ENCODE measurements at regions not wholly inside any gene's neighbourhood (a gene's known extent, or its start where the extent isn't known, plus 50 kb on each side); places are given as distances from the start of the nearest gene placed in this dataset.

DNA sequence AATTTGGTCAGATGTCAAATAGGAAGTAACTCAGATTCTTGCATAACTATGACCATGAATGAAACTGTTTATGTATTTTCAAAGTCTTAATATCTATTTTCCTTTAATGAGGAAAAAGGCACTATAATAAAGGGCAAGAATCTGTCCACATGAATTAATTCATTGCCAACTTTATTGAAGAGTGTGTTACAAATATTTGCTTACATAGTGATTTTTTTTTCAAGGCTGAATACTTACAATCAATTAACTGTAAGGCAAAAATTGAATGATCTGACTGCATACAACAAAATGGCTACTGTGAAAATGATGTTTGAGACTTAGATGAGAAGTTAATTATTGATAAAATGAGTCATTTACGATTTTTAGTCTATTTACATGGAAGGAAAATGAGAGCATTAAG lies 475.0 kb downstream of the DNAJB9 start:
- TF ChIP-seq, protein P1, sequence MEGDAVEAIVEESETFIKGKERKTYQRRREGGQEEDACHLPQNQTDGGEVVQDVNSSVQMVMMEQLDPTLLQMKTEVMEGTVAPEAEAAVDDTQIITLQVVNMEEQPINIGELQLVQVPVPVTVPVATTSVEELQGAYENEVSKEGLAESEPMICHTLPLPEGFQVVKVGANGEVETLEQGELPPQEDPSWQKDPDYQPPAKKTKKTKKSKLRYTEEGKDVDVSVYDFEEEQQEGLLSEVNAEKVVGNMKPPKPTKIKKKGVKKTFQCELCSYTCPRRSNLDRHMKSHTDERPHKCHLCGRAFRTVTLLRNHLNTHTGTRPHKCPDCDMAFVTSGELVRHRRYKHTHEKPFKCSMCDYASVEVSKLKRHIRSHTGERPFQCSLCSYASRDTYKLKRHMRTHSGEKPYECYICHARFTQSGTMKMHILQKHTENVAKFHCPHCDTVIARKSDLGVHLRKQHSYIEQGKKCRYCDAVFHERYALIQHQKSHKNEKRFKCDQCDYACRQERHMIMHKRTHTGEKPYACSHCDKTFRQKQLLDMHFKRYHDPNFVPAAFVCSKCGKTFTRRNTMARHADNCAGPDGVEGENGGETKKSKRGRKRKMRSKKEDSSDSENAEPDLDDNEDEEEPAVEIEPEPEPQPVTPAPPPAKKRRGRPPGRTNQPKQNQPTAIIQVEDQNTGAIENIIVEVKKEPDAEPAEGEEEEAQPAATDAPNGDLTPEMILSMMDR (IDR thresholded peaks at IDR 0.05), result no peak
- H3K4me1 ChIP-seq, result no peaks in the 10 kb centered on the region
- no peaks in the 10 kb centered on the region for H3K9me3 ChIP-seq
- DNase-seq (no peak), FAIRE-seq (no peak), ATAC-seq (no peak)
- no peak overlapping the region for H3K27ac ChIP-seq
- H3K36me3 ChIP-seq, result no peaks in the 10 kb centered on the region
- H3K4me3 ChIP-seq, result no peak overlapping the region
- H3K27me3 ChIP-seq, result no peaks in the 10 kb centered on the region
- intact Hi-C loops (cut with DNase I), result no loop called here
- 24 to 34% methylated on average over 1 of the region's 1 CpG for WGBS, 2 donors

DNA sequence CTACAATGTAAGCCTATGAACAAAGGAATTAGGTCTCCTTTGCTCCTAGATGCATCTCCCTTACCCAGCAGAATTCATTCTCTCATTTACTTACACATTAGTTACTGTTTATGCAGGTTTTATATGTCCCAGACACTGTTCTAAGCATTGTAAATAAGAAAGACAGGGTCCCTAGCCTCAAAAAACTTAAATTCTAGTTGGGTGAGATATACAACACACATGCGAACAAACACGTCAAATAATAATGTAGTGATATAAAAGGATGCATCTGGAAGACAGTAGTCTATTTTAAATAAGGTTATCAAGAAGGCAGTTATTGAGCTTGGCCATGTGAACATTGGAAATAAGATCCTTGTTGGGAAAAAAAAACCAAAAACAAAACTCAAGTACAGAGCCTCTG lies 479.7 kb downstream of the DNAJB9 start:
- no peaks in the 10 kb centered on the region for H3K9me3 ChIP-seq
- H3K36me3 ChIP-seq, result no peaks in the 10 kb centered on the region
- DNase-seq (no peak), FAIRE-seq (no peak), ATAC-seq (no peak)
- no peaks in the 10 kb centered on the region for H3K4me1 ChIP-seq
- 90 to 98% methylated on average over 2 of the region's 2 CpGs for WGBS, 2 donors
- TF ChIP-seq, protein P1 (IDR thresholded peaks at IDR 0.05), result no peak
- no peaks in the 10 kb centered on the region for H3K27me3 ChIP-seq
- intact Hi-C loops (cut with DNase I), result no loop called here
- no peak overlapping the region for H3K27ac ChIP-seq
- H3K4me3 ChIP-seq, result no peak overlapping the region

DNA sequence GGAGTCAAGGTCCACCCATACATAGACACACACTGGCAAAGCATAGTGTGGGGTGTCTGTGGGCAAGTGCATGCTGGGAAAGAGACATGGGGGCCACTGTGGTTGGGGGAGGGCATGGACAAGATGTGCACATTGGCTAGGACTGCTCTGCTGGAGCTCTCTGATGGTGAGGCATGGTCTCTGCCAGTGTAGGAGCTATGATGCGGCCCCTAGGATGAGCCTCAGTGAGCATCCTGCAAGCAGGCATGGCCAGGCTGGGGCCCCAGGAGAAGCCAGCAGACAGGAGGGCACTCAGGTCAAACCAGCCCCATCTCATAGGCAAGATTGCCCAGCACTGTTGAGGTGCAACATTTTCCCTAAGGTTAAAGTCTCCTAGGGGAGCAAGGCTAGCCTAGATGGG lies 489.4 kb downstream of the DNAJB9 start:
- no peaks in the 10 kb centered on the region for H3K36me3 ChIP-seq
- WGBS, 2 donors, result 73 to 82% methylated on average over 1 of the region's 1 CpG
- TF ChIP-seq, protein P1 (IDR thresholded peaks at IDR 0.05), result no peak
- H3K27ac ChIP-seq, result no peak overlapping the region
- FAIRE-seq (no peak), DNase-seq (no peak), ATAC-seq (no peak)
- H3K4me1 ChIP-seq, result no peaks in the 10 kb centered on the region
- H3K27me3 ChIP-seq, result no peaks in the 10 kb centered on the region
- H3K9me3 ChIP-seq, result no peaks in the 10 kb centered on the region
- intact Hi-C loops (cut with DNase I), result no loop called here
- no peak overlapping the region for H3K4me3 ChIP-seq

DNA sequence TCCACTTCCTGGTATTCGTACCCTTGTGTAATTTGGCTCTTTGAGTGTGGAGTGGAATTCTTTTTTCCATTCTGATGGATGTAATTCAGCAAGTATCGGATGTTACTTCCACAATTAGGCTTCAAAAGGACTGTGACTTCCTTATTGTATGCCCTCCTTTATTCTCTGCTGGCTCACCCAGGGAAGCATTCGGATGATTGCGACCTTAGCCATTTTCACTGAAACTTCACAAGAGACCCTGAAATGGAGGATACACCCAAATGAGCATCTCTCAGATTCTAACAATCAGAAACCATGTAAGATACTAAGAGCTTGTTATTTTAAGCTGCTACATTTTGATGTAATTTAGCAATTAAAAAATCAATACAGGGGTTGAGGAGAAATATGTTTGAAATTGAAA lies 493.1 kb downstream of the DNAJB9 start:
- Histone ChIP-seq H3K27me3 (no peaks in the 10 kb centered on the region), H3K4me1 (no peaks in the 10 kb centered on the region), H3K4me3 (no peak overlapping the region), H3K36me3 (no peaks in the 10 kb centered on the region), H3K27ac (no peak overlapping the region), H3K9me3 (no peaks in the 10 kb centered on the region)
- 86% methylated on average over 4 of the region's 4 CpGs for WGBS, 2 donors
- DNase-seq (no peak), FAIRE-seq (no peak), ATAC-seq (no peak)
- TF ChIP-seq, protein P1 (IDR thresholded peaks at IDR 0.05), result no peak
- intact Hi-C loops (cut with DNase I), result no loop called here

DNA sequence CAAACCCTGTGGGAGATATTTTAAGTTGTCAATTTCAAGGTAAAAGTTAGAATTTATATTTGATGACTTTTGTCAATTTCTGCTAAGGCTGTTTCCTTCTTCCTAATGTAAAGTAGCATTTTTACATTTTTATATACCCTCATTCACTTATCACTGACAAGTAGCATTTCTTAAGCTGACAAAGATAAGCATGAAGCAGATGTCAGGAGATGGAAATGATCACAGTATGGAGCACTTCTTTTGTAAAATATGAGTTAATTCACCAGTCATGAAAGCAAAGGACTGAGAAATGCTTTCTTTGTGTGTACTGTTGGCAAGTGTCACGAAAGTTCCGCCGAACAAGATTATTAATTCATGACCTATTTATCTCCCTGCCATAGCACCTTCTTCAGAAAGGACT lies 503.9 kb downstream of the DNAJB9 start:
- FAIRE-seq (no peak), DNase-seq (no peak), ATAC-seq (no peak)
- Histone ChIP-seq H3K9me3 (no peaks in the 10 kb centered on the region), H3K4me3 (no peak overlapping the region), H3K36me3 (no peaks in the 10 kb centered on the region), H3K27ac (no peak overlapping the region), H3K27me3 (no peaks in the 10 kb centered on the region), H3K4me1 (no peaks in the 10 kb centered on the region)
- intact Hi-C loops (cut with DNase I), result no loop called here
- WGBS, 2 donors, result 48 to 51% methylated on average over 3 of the region's 3 CpGs
- TF ChIP-seq, protein P1 (IDR thresholded peaks at IDR 0.05), result no peak

All from pancreas (tissue), 10 donors.